DND-41 (cell line): ENCODE measurements at regions not wholly inside any gene's neighbourhood (a gene's known extent, or its start where the extent isn't known, plus 50 kb on each side); places are given as distances from the start of the nearest gene placed in this dataset.

Source experiments
- ATAC-seq: fragments of 200-7000 bp; cut with Tn5 transposase; 3 replicates; pipeline ENCODE4 v1.9.1; 2021; ENCODE audit warnings: low read depth; ENCODE audit not compliant: insufficient read depth
- DNase-seq: peaks from one replicate; pipeline ENCODE4 v3.0.0-alpha.2; 2020
- H2AFZ ChIP-seq: 2 replicates; pipeline ENCODE4 v1.6.0; 2012; ENCODE audit warnings: low read depth, low read length
- H3K27ac ChIP-seq: 2 replicates; pipeline ENCODE4 v1.5.1; 2012; ENCODE audit warnings: low read length, inconsistent platforms
- H3K27me3 ChIP-seq: fragments of 200-600 bp; sonication (generic); 2 replicates; pipeline ENCODE4 v1.6.0; 2012; ENCODE audit warnings: low read length, mild to moderate bottlenecking, inconsistent platforms; ENCODE audit not compliant: insufficient read depth, poor library complexity
- H3K36me3 ChIP-seq: 2 replicates; pipeline ENCODE4 v1.5.1; 2012; ENCODE audit warnings: low read length, inconsistent platforms; ENCODE audit not compliant: insufficient read depth
- H3K4me1 ChIP-seq: 2 replicates; pipeline ENCODE4 v1.5.1; 2012; ENCODE audit warnings: mild to moderate bottlenecking, low read length; ENCODE audit not compliant: insufficient read depth
- H3K4me2 ChIP-seq: 2 replicates; pipeline ENCODE4 v1.6.0; 2012; ENCODE audit warnings: mild to moderate bottlenecking, moderate library complexity, low read length, inconsistent platforms; ENCODE audit not compliant: insufficient read depth
- H3K4me3 ChIP-seq, 2 experiments: fragments of 200-600 bp in 1 of 2; shearing (Covaris generic) in 1 of 2; 2 replicates each; pipeline ENCODE4 v1.5.1; 2012 to 2016; ENCODE audit warnings: inconsistent platforms in 2 of 2, low read length in 2 of 2, mild to moderate bottlenecking in 2 of 2, low read depth in 1 of 2, moderate library complexity in 1 of 2
- H3K79me2 ChIP-seq: 2 replicates; pipeline ENCODE4 v1.6.0; 2012; ENCODE audit warnings: low read length, inconsistent platforms; ENCODE audit not compliant: insufficient read depth
- H3K9ac ChIP-seq: 2 replicates; pipeline ENCODE4 v1.6.0; 2012; ENCODE audit warnings: low read depth, mild to moderate bottlenecking, inconsistent platforms, low read length, moderate library complexity
- H3K9me3 ChIP-seq: 2 replicates; pipeline ENCODE4 v1.5.1; 2012; ENCODE audit warnings: low read length, moderate library complexity, mild to moderate bottlenecking, inconsistent platforms; ENCODE audit not compliant: insufficient read depth, severe bottlenecking
- H4K20me1 ChIP-seq: 2 replicates; pipeline ENCODE4 v1.6.0; 2012; ENCODE audit warnings: low read length; ENCODE audit not compliant: insufficient read depth
- CTCF ChIP-seq: IDR thresholded peaks from 2 replicates; pipeline ENCODE4 v1.5.1; 2012; ENCODE audit warnings: borderline replicate concordance, low read length, moderate library complexity, mild to moderate bottlenecking; ENCODE audit not compliant: poor library complexity, severe bottlenecking; ENCODE audit errors: extremely low read depth
- EZH2 ChIP-seq: IDR thresholded peaks from 3 replicates; pipeline ENCODE4 v1.6.1; 2012; ENCODE audit warnings: borderline replicate concordance, low read depth, mild to moderate bottlenecking, moderate library complexity, low read length, inconsistent platforms; ENCODE audit not compliant: severe bottlenecking

GRCh38 chr3:31444220-31445142 lies 88.2 kb upstream of the STT3B start:
- DNase-seq (no peak), ATAC-seq (no peak)
- H3K9ac ChIP-seq: no peak overlapping the region
- no peaks in the 10 kb centered on the region for H3K79me2 ChIP-seq
- H4K20me1 ChIP-seq: no peaks in the 10 kb centered on the region
- H3K4me1 ChIP-seq: peaks cover 7% of the 10 kb centered on the region; the same call in 1 of the 2 replicates
- no peak for TF ChIP-seq CTCF
- no peak for TF ChIP-seq EZH2
- H2AFZ ChIP-seq: no peak overlapping the region
- H3K4me2 ChIP-seq: no peak overlapping the region
- no peak overlapping the region for H3K4me3 ChIP-seq
- H3K27me3 ChIP-seq: no peaks in the 10 kb centered on the region
- peaks cover 2% of the 10 kb centered on the region for H3K9me3 ChIP-seq
- no peaks in the 10 kb centered on the region for H3K36me3 ChIP-seq
- H3K27ac ChIP-seq: no peak overlapping the region

DNA sequence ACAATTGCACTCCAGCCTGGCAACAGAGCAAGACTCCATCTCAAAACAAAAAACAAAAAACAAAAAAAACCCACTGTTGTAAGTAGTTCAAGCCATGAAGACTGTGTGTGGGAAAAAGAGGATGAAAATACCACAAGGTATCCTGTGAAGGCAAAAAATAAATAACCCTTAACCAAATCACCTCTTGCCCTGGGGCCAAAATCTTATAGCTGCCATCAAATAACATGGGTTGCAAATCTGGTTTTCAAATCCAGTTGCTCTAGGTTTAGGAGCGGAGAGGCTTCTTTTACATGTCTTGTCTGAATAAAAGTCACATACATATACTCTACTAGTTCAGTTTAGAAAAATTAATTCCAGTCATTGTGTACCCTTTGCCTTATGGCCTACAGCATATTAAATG lies 87.0 kb upstream of the STT3B start:
- ATAC-seq (no peak), DNase-seq (no peak)
- no peak for TF ChIP-seq CTCF
- TF ChIP-seq EZH2: no peak
- Histone ChIP-seq H2AFZ (no peak overlapping the region), H3K9ac (no peak overlapping the region), H3K79me2 (no peaks in the 10 kb centered on the region), H3K4me3 (no peak overlapping the region), H3K4me2 (no peak overlapping the region), H3K4me1 (peaks cover 7% of the 10 kb centered on the region; the same call in 1 of the 2 replicates), H3K27me3 (no peaks in the 10 kb centered on the region), H3K9me3 (peaks cover 6% of the 10 kb centered on the region), H3K27ac (no peak overlapping the region), H4K20me1 (no peaks in the 10 kb centered on the region), H3K36me3 (no peaks in the 10 kb centered on the region)

DNA sequence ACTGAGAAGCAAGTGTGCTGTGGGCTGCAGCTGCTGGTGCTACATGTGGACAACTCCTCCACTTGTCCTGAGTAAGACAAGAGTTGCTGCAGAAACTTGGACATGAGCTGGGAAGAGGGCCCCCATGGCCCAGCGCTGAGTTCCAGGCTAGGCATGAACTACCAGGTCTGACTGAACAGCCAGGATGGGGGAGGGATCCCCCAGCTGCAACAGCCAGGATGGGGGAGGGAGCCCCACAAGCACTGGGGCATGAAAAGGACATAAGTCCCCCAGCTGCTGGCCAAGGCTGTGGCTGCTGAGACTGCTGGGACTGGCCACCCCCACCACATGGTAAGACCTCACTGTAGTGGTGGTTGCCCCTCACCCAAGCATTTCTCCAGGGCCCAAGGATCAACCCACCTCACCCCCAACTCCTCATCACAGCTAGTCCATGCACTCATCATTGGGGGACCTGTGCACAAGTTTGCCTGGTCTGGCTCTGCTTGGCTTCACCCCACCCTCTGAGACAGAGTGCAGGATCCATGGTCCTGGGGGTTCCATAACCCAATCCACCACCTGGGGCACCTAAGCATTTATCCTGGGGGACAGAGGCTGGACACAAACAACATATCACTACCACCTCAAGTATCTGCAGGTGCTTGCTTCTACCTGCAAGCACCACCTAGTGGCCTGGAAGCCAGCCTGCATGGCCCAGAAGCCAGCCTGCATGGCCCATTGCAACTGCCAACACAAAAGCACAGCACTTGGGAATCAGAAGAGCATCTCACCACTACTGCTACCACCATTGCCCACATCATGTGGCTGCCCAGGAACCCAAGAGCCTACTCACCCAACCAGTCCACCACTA lies 84.5 kb upstream of the STT3B start:
- Histone ChIP-seq H3K27ac (peak overlapping the region; percentile 12; the same call in 1 of the 2 replicates), H2AFZ (no peak overlapping the region), H3K36me3 (no peaks in the 10 kb centered on the region), H3K4me2 (no peak overlapping the region), H3K9ac (no peak overlapping the region), H3K79me2 (no peaks in the 10 kb centered on the region), H3K27me3 (no peaks in the 10 kb centered on the region), H3K4me1 (peaks cover 7% of the 10 kb centered on the region; the same call in 1 of the 2 replicates), H3K9me3 (peaks cover 6% of the 10 kb centered on the region), H4K20me1 (no peaks in the 10 kb centered on the region), H3K4me3 (no peak overlapping the region)
- DNase-seq (no peak), ATAC-seq (peak; percentile 47; the same call in 1 of the 3 replicates)
- no peak for TF ChIP-seq EZH2
- peak; percentile 59 for TF ChIP-seq CTCF
